Esophagus muscularis mucosa (tissue), 4 donors: ENCODE measurements at regions not wholly inside any gene's neighbourhood (a gene's known extent, or its start where the extent isn't known, plus 50 kb on each side); places are given as distances from the start of the nearest gene placed in this dataset.

Source experiments
- DNase-seq: peaks from one replicate; pipeline ENCODE4 v3.0.0-alpha.2; 2017; ENCODE audit errors: extremely low spot score
- H3K27ac ChIP-seq, 4 donors: fragments of 200-600 bp; sonication (generic); replicated peaks in 1 of 4; 1 replicate in 3 of 4; 2 replicates in 1 of 4; pipeline ENCODE4 v1.5.1; 2016 to 2019; ENCODE audit warnings: mild to moderate bottlenecking in 1 of 4
- H3K27me3 ChIP-seq, 4 donors: fragments of 200-600 bp; sonication (generic); one replicate each; pipeline versions ENCODE4 v1.5.1 to v1.6.0; 2016 to 2019
- H3K36me3 ChIP-seq, 4 donors: fragments of 200-600 bp; sonication (generic); one replicate each; pipeline ENCODE4 v1.5.1; 2016 to 2019
- H3K4me1 ChIP-seq, 4 donors: fragments of 200-600 bp; sonication (generic); one replicate each; pipeline ENCODE4 v1.5.1; 2016 to 2019
- H3K4me3 ChIP-seq, 4 donors: fragments of 200-600 bp; sonication (generic); 1 replicate in 2 of 4; 2 replicates in 2 of 4; pipeline ENCODE4 v1.5.1; 2016 to 2019; ENCODE audit warnings: mild to moderate bottlenecking in 4 of 4, moderate library complexity in 1 of 4
- H3K9me3 ChIP-seq, 4 donors: fragments of 200-600 bp; sonication (generic); 1 replicate in 3 of 4; 2 replicates in 1 of 4; pipeline ENCODE4 v1.5.1; 2016 to 2019
- CTCF ChIP-seq, 3 experiments: fragments of 200-600 bp in 2 of 3; fragments of 450-650 bp in 1 of 3; sonication (generic) in 2 of 3; IDR thresholded peaks; one replicate each; pipeline ENCODE4 v1.5.1; 2017 to 2019; ENCODE audit warnings: antibody characterized with exemption in 3 of 3, mild to moderate bottlenecking in 2 of 3, moderate library complexity in 1 of 3
- EP300 ChIP-seq: sonication (generic); formaldehyde crosslinking; IDR thresholded peaks from one replicate; pipeline ENCODE4 v1.6.1; 2017; ENCODE audit warnings: antibody characterized with exemption
- POLR2A ChIP-seq: fragments of 450-650 bp; IDR thresholded peaks from one replicate; pipeline ENCODE4 v1.6.1; 2017; ENCODE audit warnings: antibody characterized with exemption, moderate library complexity, mild to moderate bottlenecking, low read depth
- POLR2AphosphoS5 ChIP-seq, 2 donors: sonication (generic); formaldehyde crosslinking; IDR thresholded peaks; one replicate each; pipeline ENCODE4 v1.6.1; 2017; ENCODE audit warnings: antibody characterized with exemption in 2 of 2
- WGBS: methylation state at CpG from one replicate; pipeline ENCODE4 v1.1.5; 2018; 5-methylcytosine and 5-hydroxymethylcytosine counted together
- intact Hi-C: fragments of 100-400 bp; cut with DNase I; formaldehyde crosslinking; loops from one replicate; pipeline ENCODE4 v1.15.1; 2023

GRCh38 chr16:62717026-62717425, 680.8 kb upstream of the CDH8 start:
- TF ChIP-seq POLR2AphosphoS5 (IDR thresholded peaks at IDR 0.05) (no peak), CTCF (IDR thresholded peaks at IDR 0.05) (no peak), POLR2A (no peak), EP300 (no peak)
- H3K27ac ChIP-seq: no peak overlapping the region
- WGBS: 77% methylated on average over 2 of the region's 2 CpGs
- no peak for DNase-seq
- no peaks in the 10 kb centered on the region for H3K9me3 ChIP-seq
- intact Hi-C loops: no loop called here
- no peaks in the 10 kb centered on the region for H3K4me1 ChIP-seq
- no peak overlapping the region for H3K4me3 ChIP-seq
- H3K27me3 ChIP-seq: no peaks in the 10 kb centered on the region
- no peaks in the 10 kb centered on the region for H3K36me3 ChIP-seq

- TF ChIP-seq POLR2A: no peak
- TF ChIP-seq POLR2AphosphoS5 (IDR thresholded peaks at IDR 0.05): no peak
- TF ChIP-seq CTCF (IDR thresholded peaks at IDR 0.05): no peak
- TF ChIP-seq EP300: no peak
- no peaks in the 10 kb centered on the region for H3K4me1 ChIP-seq
- intact Hi-C loops: no loop called here
- H3K36me3 ChIP-seq: no peaks in the 10 kb centered on the region
- no peak for DNase-seq
- no peak overlapping the region for H3K4me3 ChIP-seq
- no peak overlapping the region for H3K27ac ChIP-seq
- 69% methylated on average over 1 of the region's 1 CpG for WGBS
- no peaks in the 10 kb centered on the region for H3K9me3 ChIP-seq
- no peaks in the 10 kb centered on the region for H3K27me3 ChIP-seq
These were observed 679.5 kb upstream of the CDH8 start for GRCh38 chr16:62715701-62716100.

GRCh38 chr16:62712566-62712965, 676.3 kb upstream of the CDH8 start:
- no peak for DNase-seq
- intact Hi-C loops: no loop called here
- no peaks in the 10 kb centered on the region for H3K36me3 ChIP-seq
- no peaks in the 10 kb centered on the region for H3K27me3 ChIP-seq
- H3K4me1 ChIP-seq: no peaks in the 10 kb centered on the region
- no peak overlapping the region for H3K4me3 ChIP-seq
- 82% methylated on average over 1 of the region's 1 CpG for WGBS
- TF ChIP-seq EP300 (no peak), POLR2AphosphoS5 (IDR thresholded peaks at IDR 0.05) (no peak), POLR2A (no peak), CTCF (IDR thresholded peaks at IDR 0.05) (no peak)
- no peaks in the 10 kb centered on the region for H3K9me3 ChIP-seq
- no peak overlapping the region for H3K27ac ChIP-seq

- Histone ChIP-seq H3K9me3 (no peaks in the 10 kb centered on the region), H3K27me3 (no peaks in the 10 kb centered on the region), H3K27ac (no peak overlapping the region), H3K4me1 (no peaks in the 10 kb centered on the region), H3K4me3 (no peak overlapping the region), H3K36me3 (no peaks in the 10 kb centered on the region)
- no peak for DNase-seq
- intact Hi-C loops: no loop called here
- TF ChIP-seq EP300 (no peak), POLR2AphosphoS5 (IDR thresholded peaks at IDR 0.05) (no peak), CTCF (IDR thresholded peaks at IDR 0.05) (no peak), POLR2A (no peak)
- WGBS: 89% methylated on average over 8 of the region's 8 CpGs
These were observed 675.6 kb upstream of the CDH8 start for GRCh38 chr16:62711797-62712196.

GRCh38 chr16:62709794-62710193, 673.6 kb upstream of the CDH8 start:
- Histone ChIP-seq H3K27me3 (no peaks in the 10 kb centered on the region), H3K27ac (no peak overlapping the region), H3K4me1 (no peaks in the 10 kb centered on the region), H3K36me3 (no peaks in the 10 kb centered on the region), H3K9me3 (no peaks in the 10 kb centered on the region), H3K4me3 (no peak overlapping the region)
- TF ChIP-seq POLR2AphosphoS5 (IDR thresholded peaks at IDR 0.05) (no peak), EP300 (no peak), POLR2A (no peak)
- WGBS: 78% methylated on average over 8 of the region's 8 CpGs
- intact Hi-C loops: no loop called here
- no peak for DNase-seq
